ENCODE measurements at regions not wholly inside any gene's neighbourhood (a gene's known extent, or its start where the extent isn't known, plus 50 kb on each side); places are given as distances from the start of the nearest gene placed in this dataset.

DNA sequence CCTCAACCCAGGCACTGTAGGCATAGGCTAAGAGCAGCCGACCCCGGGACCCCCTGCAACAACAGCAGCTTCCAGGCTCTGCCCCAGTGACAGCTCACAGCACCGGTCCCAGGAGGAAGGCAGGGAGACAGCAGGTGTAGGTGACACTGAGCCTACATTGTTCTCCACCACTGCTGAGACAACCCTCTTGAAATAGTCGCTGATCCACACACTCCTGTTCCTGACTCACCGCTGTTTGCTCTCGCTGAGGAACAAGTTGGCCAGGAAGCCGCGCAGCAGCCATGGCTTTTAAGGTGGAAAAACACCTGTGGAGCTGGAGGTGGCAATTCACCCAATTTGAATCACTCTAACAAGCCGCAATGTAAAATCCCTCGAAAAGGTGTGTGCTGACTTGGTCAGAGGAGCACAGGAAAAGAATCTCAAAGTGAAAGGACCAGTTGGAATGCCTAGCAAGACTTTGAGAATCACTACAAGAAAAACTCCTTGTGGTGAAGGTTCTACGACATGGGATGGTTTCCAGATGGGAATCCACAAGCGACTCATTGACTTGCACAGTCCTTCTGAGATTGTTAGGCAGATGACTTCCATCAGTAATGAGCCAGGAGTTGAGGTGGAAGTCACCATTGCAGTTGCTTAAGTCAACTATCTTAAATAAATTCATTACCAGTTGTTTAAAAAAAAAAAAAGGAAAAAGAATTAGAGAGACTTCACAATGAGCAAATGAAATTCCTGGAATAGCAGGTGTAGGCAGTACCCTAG lies 167.5 kb downstream of the ARL4C start:
- H3K4me3 Mint-ChIP-seq (ENCODE audit: low read depth) = no peak overlapping the region
- peaks cover 19% of the 10 kb centered on the region for H3K4me1 Mint-ChIP-seq (ENCODE audit: low read depth)
- TF ChIP-seq, protein P1, sequence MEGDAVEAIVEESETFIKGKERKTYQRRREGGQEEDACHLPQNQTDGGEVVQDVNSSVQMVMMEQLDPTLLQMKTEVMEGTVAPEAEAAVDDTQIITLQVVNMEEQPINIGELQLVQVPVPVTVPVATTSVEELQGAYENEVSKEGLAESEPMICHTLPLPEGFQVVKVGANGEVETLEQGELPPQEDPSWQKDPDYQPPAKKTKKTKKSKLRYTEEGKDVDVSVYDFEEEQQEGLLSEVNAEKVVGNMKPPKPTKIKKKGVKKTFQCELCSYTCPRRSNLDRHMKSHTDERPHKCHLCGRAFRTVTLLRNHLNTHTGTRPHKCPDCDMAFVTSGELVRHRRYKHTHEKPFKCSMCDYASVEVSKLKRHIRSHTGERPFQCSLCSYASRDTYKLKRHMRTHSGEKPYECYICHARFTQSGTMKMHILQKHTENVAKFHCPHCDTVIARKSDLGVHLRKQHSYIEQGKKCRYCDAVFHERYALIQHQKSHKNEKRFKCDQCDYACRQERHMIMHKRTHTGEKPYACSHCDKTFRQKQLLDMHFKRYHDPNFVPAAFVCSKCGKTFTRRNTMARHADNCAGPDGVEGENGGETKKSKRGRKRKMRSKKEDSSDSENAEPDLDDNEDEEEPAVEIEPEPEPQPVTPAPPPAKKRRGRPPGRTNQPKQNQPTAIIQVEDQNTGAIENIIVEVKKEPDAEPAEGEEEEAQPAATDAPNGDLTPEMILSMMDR (IDR thresholded peaks at IDR 0.05; ENCODE audit: unreplicated experiment) = no peak
- no peaks in the 10 kb centered on the region for H3K9me3 Mint-ChIP-seq (ENCODE audit: low read depth)
- no peak for DNase-seq (ENCODE audit: low spot score, unreplicated experiment)
- H3K27me3 Mint-ChIP-seq = peaks cover 11% of the 10 kb centered on the region
- no peaks in the 10 kb centered on the region for H3K36me3 Mint-ChIP-seq (ENCODE audit: insufficient read depth)
- H3K27ac Mint-ChIP-seq = no peak overlapping the region

- no peak for DNase-seq (ENCODE audit: low spot score, unreplicated experiment)
- Mint-ChIP-seq H3K9me3 (ENCODE audit: low read depth) (no peaks in the 10 kb centered on the region), H3K4me3 (ENCODE audit: low read depth) (no peak overlapping the region), H3K27me3 (peaks cover 11% of the 10 kb centered on the region), H3K4me1 (ENCODE audit: low read depth) (peaks cover 15% of the 10 kb centered on the region), H3K27ac (no peak overlapping the region), H3K36me3 (ENCODE audit: insufficient read depth) (no peaks in the 10 kb centered on the region)
- TF ChIP-seq, protein P1 (IDR thresholded peaks at IDR 0.05; ENCODE audit: unreplicated experiment) = no peak
Observed at GRCh38 chr2:234328444-234328990, 168.4 kb downstream of the ARL4C start.

GRCh38 chr2:234326694-234327093 lies 170.2 kb downstream of the ARL4C start:
- Mint-ChIP-seq H3K27ac (no peak overlapping the region), H3K4me3 (ENCODE audit: low read depth) (no peak overlapping the region), H3K4me1 (ENCODE audit: low read depth) (peaks cover 13% of the 10 kb centered on the region), H3K36me3 (ENCODE audit: insufficient read depth) (no peaks in the 10 kb centered on the region), H3K27me3 (no peaks in the 10 kb centered on the region), H3K9me3 (ENCODE audit: low read depth) (no peaks in the 10 kb centered on the region)
- no peak for DNase-seq (ENCODE audit: low spot score, unreplicated experiment)
- TF ChIP-seq, protein P1 (IDR thresholded peaks at IDR 0.05; ENCODE audit: unreplicated experiment) = no peak

GRCh38 chr2:234324116-234324515 lies 172.8 kb downstream of the ARL4C start:
- TF ChIP-seq, protein P1 (IDR thresholded peaks at IDR 0.05; ENCODE audit: unreplicated experiment) = no peak
- no peaks in the 10 kb centered on the region for H3K36me3 Mint-ChIP-seq (ENCODE audit: insufficient read depth)
- peaks cover 2% of the 10 kb centered on the region for H3K4me1 Mint-ChIP-seq (ENCODE audit: low read depth)
- DNase-seq (ENCODE audit: low spot score, unreplicated experiment) = no peak
- no peaks in the 10 kb centered on the region for H3K9me3 Mint-ChIP-seq (ENCODE audit: low read depth)
- no peak overlapping the region for H3K27ac Mint-ChIP-seq
- H3K27me3 Mint-ChIP-seq = no peaks in the 10 kb centered on the region
- H3K4me3 Mint-ChIP-seq (ENCODE audit: low read depth) = no peak overlapping the region

DNA sequence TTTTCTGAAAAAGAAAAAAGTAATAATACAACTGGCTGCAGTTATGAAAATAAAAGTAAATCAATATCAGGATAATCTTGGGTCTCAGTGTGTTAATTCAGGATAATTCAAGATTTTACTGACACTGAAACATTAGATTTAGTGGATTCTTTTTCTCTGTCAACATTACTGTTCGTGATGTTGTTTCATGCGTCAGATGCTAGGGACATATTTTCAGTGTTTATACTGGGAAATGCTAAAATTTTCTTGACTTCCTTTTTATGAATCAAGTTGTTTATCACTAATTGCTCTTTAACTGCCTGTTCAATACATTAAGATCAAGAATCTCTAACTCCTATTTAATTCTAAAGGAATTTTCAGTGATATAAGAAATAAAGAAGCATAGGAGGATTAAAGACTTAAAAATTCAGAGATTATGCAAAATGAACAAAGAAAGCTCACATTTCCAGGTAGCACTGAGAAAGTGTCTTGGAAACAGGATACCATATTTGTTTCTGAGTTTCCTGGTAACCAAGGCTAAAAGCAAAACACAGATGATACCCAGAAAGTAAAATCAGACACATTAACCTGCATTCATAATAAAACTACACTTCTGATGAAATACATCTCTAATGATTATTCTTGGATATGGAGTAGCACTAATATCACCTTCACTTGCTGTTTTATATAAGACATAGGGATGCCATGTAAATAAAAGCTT lies 174.0 kb downstream of the ARL4C start:
- Mint-ChIP-seq H3K27me3 (no peaks in the 10 kb centered on the region), H3K4me3 (ENCODE audit: low read depth) (no peak overlapping the region), H3K36me3 (ENCODE audit: insufficient read depth) (no peaks in the 10 kb centered on the region), H3K4me1 (ENCODE audit: low read depth) (no peaks in the 10 kb centered on the region), H3K9me3 (ENCODE audit: low read depth) (no peaks in the 10 kb centered on the region), H3K27ac (no peak overlapping the region)
- DNase-seq (ENCODE audit: low spot score, unreplicated experiment) = no peak
- TF ChIP-seq, protein P1 (IDR thresholded peaks at IDR 0.05; ENCODE audit: unreplicated experiment) = no peak

Data from progenitor cell of endocrine pancreas (in vitro differentiated cells).